ENCODE measurements at regions not wholly inside any gene's neighbourhood (a gene's known extent, or its start where the extent isn't known, plus 50 kb on each side); places are given as distances from the start of the nearest gene placed in this dataset.

- H3K27me3 Mint-ChIP-seq (ENCODE audit: insufficient read depth, unreplicated experiment): no peaks in the 10 kb centered on the region
- ChIA-PET CTCF (interaction anchor here (1.0 to 1.2 kb wide), 2 partner anchors 31 to 145 kb away, joined by 3 read pairs; no protein-coding TSS in a partner anchor), POLR2A (no interaction called here)
- H3K4me1 Mint-ChIP-seq (ENCODE audit: insufficient read depth, unreplicated experiment): peaks cover 12% of the 10 kb centered on the region
- intact Hi-C loops (cut with micrococcal nuclease): no loop called here
- peaks cover 5% of the 10 kb centered on the region for H3K36me3 Mint-ChIP-seq (ENCODE audit: insufficient read depth, unreplicated experiment)
- H3K4me3 Mint-ChIP-seq (ENCODE audit: unreplicated experiment): no peak overlapping the region
- H3K27ac Mint-ChIP-seq (ENCODE audit: low read depth, unreplicated experiment): no peak overlapping the region
- no peak for TF ChIP-seq CTCF (IDR thresholded peaks at IDR 0.05; ENCODE audit: unreplicated experiment)
- DNase-seq (ENCODE audit: unreplicated experiment): no peak
- BruUV-seq (replicated peaks): no TSS peak
- H3K9me3 Mint-ChIP-seq (ENCODE audit: unreplicated experiment): no peaks in the 10 kb centered on the region
Observed at GRCh38 chr18:39942702-39943101, 2012.3 kb upstream of the PIK3C3 start.

- intact Hi-C loops (cut with micrococcal nuclease): no loop called here
- Mint-ChIP-seq H3K27ac (ENCODE audit: low read depth, unreplicated experiment) (no peak overlapping the region), H3K4me3 (ENCODE audit: unreplicated experiment) (no peak overlapping the region), H3K9me3 (ENCODE audit: unreplicated experiment) (no peaks in the 10 kb centered on the region), H3K4me1 (ENCODE audit: insufficient read depth, unreplicated experiment) (no peaks in the 10 kb centered on the region), H3K27me3 (ENCODE audit: insufficient read depth, unreplicated experiment) (no peaks in the 10 kb centered on the region), H3K36me3 (ENCODE audit: insufficient read depth, unreplicated experiment) (peaks cover 5% of the 10 kb centered on the region)
- no peak for TF ChIP-seq CTCF (IDR thresholded peaks at IDR 0.05; ENCODE audit: unreplicated experiment)
- no peak for DNase-seq (ENCODE audit: unreplicated experiment)
- CTCF ChIA-PET: interaction anchor here (1.0 kb wide), 1 partner anchor 21 kb away, joined by 4 read pairs; no protein-coding TSS in a partner anchor
- no TSS peak for BruUV-seq (replicated peaks)
- POLR2A ChIA-PET: interaction anchor here (1.1 kb wide), 1 partner anchor 7 kb away, joined by 3 read pairs; no protein-coding TSS in a partner anchor
Observed at GRCh38 chr18:39938676-39939608, 2016.1 kb upstream of the PIK3C3 start.

GRCh38 chr18:39935598-39935997 lies 2019.4 kb upstream of the PIK3C3 start:
- DNase-seq (ENCODE audit: unreplicated experiment): no peak
- H3K27ac Mint-ChIP-seq (ENCODE audit: low read depth, unreplicated experiment): no peak overlapping the region
- H3K9me3 Mint-ChIP-seq (ENCODE audit: unreplicated experiment): no peaks in the 10 kb centered on the region
- no peaks in the 10 kb centered on the region for H3K36me3 Mint-ChIP-seq (ENCODE audit: insufficient read depth, unreplicated experiment)
- no peak overlapping the region for H3K4me3 Mint-ChIP-seq (ENCODE audit: unreplicated experiment)
- intact Hi-C loops (cut with micrococcal nuclease): no loop called here
- no TSS peak for BruUV-seq (replicated peaks)
- no peak for TF ChIP-seq CTCF (IDR thresholded peaks at IDR 0.05; ENCODE audit: unreplicated experiment)
- ChIA-PET CTCF (no interaction called here), POLR2A (interaction anchor here (1.1 kb wide), 1 partner anchor 9 kb away, joined by 4 read pairs; no protein-coding TSS in a partner anchor)
- no peaks in the 10 kb centered on the region for H3K27me3 Mint-ChIP-seq (ENCODE audit: insufficient read depth, unreplicated experiment)
- H3K4me1 Mint-ChIP-seq (ENCODE audit: insufficient read depth, unreplicated experiment): no peaks in the 10 kb centered on the region

DNA sequence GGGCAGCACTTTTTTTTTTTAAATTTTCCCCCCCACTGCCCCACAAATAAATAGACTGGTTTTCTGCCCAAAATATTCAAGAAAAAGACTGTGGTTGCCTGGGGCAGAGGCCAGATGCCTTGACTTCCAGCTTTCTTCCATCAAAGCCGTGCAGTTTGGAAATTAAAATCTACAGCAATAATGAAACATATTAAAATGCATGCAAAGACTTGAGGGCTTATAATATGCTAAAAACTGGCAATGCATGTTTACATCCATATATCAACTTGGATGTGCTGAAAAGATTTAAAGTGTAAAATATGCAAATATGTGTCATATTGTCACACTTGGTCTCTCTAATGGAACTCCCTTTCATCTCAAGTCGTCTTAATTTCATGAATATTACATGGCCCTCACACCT lies 2036.2 kb upstream of the PIK3C3 start:
- CTCF ChIA-PET: no interaction called here
- Mint-ChIP-seq H3K4me1 (ENCODE audit: insufficient read depth, unreplicated experiment) (peaks cover 4% of the 10 kb centered on the region), H3K9me3 (ENCODE audit: unreplicated experiment) (no peaks in the 10 kb centered on the region), H3K27me3 (ENCODE audit: insufficient read depth, unreplicated experiment) (no peaks in the 10 kb centered on the region), H3K27ac (ENCODE audit: low read depth, unreplicated experiment) (no peak overlapping the region), H3K4me3 (ENCODE audit: unreplicated experiment) (no peak overlapping the region), H3K36me3 (ENCODE audit: insufficient read depth, unreplicated experiment) (no peaks in the 10 kb centered on the region)
- POLR2A ChIA-PET: no interaction called here
- intact Hi-C loops (cut with micrococcal nuclease): no loop called here
- DNase-seq (ENCODE audit: unreplicated experiment): no peak
- no TSS peak for BruUV-seq (replicated peaks)
- no peak for TF ChIP-seq CTCF (IDR thresholded peaks at IDR 0.05; ENCODE audit: unreplicated experiment)

All from MCF 10A (cell line).